Transverse colon (tissue), 4 donors: ENCODE measurements at regions not wholly inside any gene's neighbourhood (a gene's known extent, or its start where the extent isn't known, plus 50 kb on each side); places are given as distances from the start of the nearest gene placed in this dataset.

Source experiments
- CTCF ChIP-seq, 5 experiments: fragments of 200-600 bp in 3 of 5; fragments of 450-650 bp in 2 of 5; sonication (generic) in 3 of 5; IDR thresholded peaks; 1 replicate in 2 of 5; 2 replicates in 3 of 5; pipeline ENCODE4 v1.5.1; 2016 to 2017; ENCODE audit warnings: antibody characterized with exemption in 5 of 5, inconsistent platforms in 3 of 5, mild to moderate bottlenecking in 2 of 5, moderate library complexity in 1 of 5
- POLR2A ChIP-seq: fragments of 450-650 bp; IDR thresholded peaks from one replicate; pipeline ENCODE4 v1.6.1; 2016; ENCODE audit warnings: antibody characterized with exemption, mild to moderate bottlenecking, moderate library complexity
- POLR2AphosphoS5 ChIP-seq, 3 donors: sonication (generic); formaldehyde crosslinking; IDR thresholded peaks; one replicate each; pipeline ENCODE4 v1.6.1; 2016; ENCODE audit warnings: antibody characterized with exemption in 3 of 3

GRCh38 chr2:186159101-186159500, 327.0 kb upstream of the ZC3H15 start:
- TF ChIP-seq POLR2A: no peak
- TF ChIP-seq CTCF (IDR thresholded peaks at IDR 0.05): no peak
- no peak for TF ChIP-seq POLR2AphosphoS5 (IDR thresholded peaks at IDR 0.05)
